ACHN (cell line): ENCODE measurements at regions not wholly inside any gene's neighbourhood (a gene's known extent, or its start where the extent isn't known, plus 50 kb on each side); places are given as distances from the start of the nearest gene placed in this dataset.

ENCODE experiments used
- DNase-seq: peaks from one replicate; pipeline ENCODE4 v3.0.0-alpha.2; 2015
- in situ Hi-C: cut with HindIII; loops from 2 replicates; pipeline ENCODE4 v1.10.0; 2017; ENCODE audit warnings: low sequenced_read_pairs, low pct_ligation_motif_present, low pct_unique_long_range_greater_than_20kb

DNA sequence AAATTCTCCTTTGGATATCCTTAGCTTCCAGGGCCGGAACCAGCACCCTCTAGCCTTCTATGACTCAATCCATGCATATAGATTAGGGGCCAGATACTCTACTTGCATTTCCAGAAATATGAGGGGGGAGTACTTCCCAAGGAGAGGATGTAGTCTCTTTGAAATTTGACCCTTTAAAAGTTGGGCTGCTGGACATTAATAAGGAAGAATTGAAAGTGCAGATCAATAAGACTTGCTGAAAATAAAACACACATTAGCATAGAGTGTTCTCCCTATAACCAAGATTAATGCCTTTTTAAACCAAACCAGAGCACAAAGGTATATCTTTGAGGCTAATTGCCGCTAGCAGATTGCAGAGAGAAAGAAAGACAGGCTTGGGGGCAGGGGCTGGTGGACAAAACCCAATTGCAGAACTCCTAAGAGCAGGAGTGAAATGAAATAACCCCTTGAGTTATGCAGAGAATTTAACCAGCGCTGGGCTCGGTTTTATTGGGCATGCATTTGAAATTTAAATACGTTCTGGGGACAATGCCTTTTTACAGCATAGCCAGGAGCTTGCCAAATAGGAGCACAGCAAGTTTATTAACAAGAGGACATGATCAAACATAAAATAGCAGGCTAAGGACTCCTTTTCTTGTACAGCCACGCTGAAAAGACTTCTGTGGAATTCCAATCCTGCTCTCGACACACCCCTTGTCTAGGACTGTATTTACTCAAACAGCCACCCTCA lies 108.2 kb upstream of the SALL4 start:
- in situ Hi-C loops = no loop called here
- no peak for DNase-seq

DNA sequence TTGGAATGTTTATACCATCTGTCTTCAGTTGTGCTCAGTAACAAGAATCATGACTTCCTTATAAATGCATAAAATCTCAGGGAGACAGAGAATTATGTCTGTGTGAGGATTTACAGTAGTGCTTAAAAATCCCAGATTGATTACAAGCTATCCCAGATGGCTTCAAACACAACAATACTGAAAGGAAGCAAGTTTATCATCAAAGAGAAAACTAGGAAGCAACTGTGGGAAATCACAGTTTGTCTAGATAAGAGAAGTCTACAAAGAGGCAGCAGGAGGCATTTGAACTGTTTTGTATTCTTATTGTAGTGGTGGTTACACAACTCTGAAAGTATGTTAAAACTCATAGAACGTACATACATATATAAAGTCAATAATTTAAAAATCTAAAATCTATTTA lies 104.4 kb upstream of the SALL4 start:
- DNase-seq = no peak
- in situ Hi-C loops = no loop called here

DNA sequence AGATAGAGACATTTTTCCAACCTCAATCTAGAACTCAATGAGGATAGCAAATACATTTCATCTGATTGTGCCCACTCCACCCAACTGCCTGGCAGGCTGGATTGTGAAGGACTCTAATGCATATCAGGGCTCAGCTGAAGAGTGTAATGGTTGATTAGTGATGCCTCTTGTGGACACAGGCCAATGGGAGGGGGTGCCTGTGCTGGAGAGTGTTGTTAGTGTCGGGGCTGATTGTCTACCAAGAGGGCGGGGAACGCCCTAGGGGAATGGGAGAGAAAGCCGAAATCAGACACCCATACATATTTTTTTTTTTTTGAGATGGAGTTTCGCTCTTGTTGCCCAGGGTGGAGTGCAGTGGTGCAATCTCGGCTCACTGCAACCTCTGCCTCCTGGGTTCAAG lies 103.7 kb upstream of the SALL4 start:
- in situ Hi-C loops = no loop called here
- DNase-seq = no peak

DNA sequence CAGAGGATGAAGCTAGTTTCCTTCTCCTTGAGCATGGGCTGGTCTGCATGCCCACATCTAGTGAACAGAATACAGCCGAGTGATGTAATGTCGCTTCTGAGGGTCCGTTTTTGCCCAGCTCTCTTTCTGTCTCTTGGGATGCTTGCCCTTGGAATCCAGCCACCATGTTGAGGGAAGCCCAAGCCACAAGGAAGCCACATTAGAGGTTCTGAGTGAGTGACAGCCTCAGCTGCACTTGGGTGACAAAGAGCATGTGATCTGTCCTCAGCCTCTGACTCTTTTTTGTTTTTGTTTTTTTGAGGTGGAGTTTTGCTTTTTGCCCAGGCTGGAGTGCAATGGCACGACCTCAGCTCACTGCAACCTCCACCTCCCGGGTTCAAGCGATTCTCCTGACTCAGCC lies 100.6 kb upstream of the SALL4 start:
- no peak for DNase-seq
- in situ Hi-C loops = no loop called here

DNA sequence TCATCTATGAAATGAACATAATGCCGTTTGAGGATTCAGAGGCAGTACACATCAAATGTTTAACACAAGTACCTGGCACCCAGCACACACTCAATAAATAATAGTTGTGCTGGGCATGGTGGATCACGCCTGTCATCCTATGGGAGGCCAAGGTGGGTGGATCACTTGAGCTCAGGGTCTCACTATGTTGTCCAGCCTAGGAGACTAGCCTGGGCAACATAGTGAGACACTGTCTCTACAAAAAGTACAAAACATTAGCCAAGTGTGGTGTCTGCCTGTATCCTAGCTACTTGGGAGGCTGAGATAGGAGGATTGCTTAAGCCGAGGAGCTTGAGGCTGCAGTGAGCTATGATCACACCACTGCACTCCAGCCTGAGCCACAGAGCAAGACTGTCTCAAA lies 98.1 kb upstream of the SALL4 start:
- DNase-seq = no peak
- in situ Hi-C loops = no loop called here

DNA sequence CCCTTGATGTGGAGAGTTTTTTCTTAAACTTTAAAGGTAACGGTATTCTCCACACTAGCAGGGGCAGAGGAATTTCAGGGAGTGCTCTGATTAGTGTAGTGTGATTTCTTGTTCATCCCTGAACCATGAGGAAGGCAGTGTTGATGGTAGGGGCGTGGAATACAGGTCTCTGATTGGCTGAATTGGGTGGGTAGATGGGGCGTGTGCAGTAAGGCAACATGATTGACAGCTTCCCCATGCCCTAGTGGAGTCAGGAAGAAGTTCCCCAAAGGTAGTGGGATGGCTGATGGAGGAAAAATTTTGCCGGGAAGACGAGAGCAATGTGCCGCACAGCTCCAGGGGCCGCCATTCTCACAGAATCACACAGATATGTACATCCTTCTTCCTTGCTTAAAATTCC lies 97.4 kb upstream of the SALL4 start:
- in situ Hi-C loops = no loop called here
- DNase-seq = no peak

DNA sequence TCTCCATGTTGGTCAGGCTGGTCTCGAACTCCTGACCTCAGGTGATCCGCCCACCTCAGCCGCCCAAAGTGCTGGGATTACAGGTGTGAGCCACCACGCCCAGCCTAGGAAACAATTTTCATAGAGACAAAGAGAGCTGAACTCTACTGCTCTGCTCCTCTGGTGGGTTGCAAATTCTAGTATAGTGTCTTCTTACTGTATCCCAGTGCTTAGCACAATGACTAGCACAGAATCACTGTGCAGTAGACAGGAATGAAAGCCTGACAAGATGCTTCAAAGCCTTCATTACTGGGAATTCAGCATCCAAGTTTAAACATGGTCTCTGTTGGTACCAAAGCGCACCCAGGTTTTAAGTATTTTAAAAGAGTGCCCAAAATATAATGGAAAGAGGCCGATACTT lies 96.5 kb upstream of the SALL4 start:
- in situ Hi-C loops = no loop called here
- DNase-seq = no peak

DNA sequence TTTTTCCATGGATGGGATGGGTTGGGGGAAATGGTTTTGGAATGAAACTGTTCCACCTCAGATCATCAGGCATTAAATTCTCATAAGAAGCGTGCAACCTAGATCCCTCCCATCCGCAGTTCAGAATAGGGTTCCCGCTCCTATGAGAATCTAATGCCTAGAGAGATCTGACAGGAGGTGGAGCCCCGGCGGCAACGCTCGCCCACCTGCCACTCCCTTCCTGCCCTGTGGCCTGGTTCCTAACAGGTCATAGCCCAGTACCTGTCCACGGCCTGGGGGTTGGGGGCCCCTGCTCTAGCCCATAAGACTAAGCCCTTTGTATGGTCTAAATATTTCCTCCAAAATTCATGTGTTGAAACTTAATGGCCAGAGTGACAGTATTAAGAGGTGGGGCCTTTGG lies 92.3 kb upstream of the SALL4 start:
- DNase-seq = no peak
- in situ Hi-C loops = no loop called here

DNA sequence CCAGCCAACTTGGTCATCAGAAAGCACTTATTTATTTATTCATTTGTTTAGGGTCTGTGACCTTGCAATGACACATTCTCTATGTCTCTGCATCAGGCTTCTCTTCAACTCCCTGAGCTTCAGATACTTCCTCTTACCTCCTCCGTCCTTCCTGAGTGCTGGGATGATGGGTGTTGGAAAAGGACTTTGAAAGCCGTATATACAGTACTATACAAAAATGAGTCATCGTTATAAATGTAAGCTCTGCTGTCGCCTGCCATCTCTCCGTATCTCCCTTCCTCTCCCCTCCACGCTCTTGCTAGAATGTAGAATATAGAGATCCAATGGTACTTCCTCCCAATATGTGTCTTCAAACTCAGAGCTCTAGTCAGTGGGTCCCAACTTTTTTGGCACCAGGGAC lies 91.9 kb upstream of the SALL4 start:
- in situ Hi-C loops = no loop called here
- no peak for DNase-seq

DNA sequence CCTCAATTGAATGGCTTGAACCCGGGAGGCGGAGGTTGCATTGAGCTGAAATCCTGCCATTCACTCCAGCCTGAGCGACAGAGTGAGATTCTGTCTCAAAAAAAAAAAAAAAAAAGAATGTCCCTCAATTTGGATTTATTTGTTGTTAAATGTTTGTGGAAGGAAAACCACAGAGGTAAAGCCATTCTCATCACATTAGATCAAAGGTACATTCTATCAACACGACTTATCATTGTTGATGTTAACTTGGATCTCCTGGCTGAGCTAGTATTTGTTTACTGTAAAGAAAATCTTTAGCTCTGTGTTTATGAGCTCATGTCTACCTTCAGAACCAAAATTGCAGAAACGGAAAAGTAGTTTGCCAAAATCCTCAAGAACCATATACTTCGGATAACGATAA lies 91.4 kb upstream of the SALL4 start:
- in situ Hi-C loops = no loop called here
- no peak for DNase-seq

DNA sequence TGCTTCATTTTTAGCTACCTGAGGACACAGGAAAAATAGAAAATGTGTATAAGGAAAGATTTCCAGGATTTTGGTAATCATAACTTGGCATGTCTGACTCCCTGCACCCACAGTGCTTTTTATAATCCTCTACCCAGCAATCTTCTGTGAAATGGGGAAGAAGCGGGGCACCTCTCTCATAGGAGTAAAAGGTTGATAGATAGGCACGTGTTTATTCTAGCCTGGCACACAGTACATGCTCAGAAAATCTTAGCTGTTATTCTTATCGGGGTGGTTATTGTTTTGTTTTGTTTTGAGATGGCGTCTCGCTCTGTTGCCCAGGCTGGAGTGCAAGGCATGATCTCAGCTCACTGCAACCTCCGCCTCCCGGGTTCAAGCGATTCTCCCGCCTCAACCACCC lies 87.7 kb upstream of the SALL4 start:
- in situ Hi-C loops = no loop called here

DNA sequence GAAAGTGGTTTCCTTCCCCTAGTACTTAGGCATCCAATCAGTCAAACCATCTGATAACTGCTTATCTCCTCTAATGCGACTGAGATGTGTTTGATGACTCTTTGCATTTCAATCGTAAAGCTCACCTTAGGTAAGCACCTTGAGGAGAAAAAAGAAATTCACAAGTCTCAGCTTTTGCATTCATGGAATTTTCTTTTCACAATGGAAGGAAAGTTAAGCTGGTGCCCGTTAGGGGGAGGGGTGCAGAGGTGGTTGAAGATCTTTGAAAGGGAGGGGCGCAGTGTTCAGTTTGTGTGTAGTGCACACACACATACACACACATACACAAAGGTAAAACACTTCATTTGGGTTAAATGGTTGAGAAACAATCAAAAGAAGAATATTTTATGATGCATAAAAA lies 87.1 kb upstream of the SALL4 start:
- in situ Hi-C loops = no loop called here
- DNase-seq = no peak

More for the DNA sequence above, 87.7 kb upstream of the SALL4 start:
- DNase-seq = no peak

DNA sequence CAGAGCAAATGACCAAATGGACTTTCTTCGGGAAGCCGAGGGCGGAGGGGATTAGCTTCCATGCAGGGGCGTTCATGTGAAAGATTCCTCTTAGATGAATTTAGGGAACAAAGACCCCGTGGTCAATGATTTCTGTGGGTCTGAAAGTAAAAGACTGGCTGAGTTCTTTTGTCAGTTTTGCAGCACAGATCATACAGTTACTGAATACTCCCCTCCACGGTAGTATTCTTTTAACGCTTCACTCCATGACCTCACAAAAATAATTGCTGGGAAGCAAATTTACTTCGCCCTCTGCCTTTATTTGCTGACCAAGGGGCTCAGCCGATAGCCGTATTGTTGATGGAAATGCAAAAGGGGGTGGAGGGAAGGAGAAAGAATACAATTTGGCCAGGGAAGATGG lies 86.0 kb upstream of the SALL4 start:
- in situ Hi-C loops = no loop called here

DNA sequence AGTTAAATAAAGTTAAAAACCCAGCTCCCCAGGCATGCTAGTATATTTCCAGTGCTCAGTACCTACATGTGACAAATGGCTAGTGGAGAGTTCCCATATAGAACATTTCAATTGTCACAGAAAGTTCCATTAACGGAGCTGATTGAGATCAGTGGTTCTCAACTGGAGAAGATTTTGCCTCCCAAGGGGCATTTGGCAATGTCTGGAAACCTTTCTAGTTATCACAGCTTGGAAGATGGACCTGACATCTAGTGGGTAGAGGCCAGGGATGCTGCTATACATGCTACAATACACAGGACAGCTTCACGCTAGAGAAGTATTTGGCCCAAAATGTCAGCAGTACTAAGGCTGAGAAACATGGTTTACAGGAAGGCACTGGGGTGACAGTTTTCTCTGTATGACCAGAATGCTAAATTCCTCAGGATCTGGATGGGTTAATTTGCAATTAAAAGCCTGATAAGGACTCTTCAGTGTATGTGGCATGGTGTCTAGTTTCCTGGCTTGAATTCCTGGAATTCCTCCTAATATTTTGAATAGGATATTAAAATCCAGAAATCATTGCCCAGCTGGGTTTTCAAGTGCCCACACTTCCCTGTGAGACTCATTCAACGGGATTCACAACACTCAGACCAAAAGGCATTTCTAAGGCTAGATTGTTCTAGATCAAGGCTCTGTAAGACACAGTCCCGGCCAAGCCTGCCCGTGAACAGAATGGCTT lies 84.7 kb upstream of the SALL4 start:
- DNase-seq = no peak
- in situ Hi-C loops = no loop called here

More for the DNA sequence above, 86.0 kb upstream of the SALL4 start:
- DNase-seq = no peak

DNA sequence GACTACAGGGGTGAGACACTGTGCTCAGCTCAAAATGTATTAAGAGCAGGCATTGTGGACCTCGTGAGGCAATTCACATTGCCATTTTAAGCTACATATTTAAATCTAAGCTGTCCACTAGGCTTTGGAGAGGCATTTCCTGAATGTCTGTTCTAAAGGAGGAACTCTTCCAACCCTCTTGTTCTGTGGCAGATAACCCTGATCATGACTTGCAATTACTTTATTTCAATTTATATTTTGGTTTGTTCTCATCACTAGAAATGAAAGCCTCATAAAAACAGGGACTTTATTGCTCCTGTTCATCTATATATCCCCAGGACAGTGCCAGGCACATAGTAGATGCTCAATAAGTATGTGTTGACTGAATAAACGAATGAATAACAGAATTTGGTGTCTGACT lies 84.0 kb upstream of the SALL4 start:
- no peak for DNase-seq
- in situ Hi-C loops = no loop called here

DNA sequence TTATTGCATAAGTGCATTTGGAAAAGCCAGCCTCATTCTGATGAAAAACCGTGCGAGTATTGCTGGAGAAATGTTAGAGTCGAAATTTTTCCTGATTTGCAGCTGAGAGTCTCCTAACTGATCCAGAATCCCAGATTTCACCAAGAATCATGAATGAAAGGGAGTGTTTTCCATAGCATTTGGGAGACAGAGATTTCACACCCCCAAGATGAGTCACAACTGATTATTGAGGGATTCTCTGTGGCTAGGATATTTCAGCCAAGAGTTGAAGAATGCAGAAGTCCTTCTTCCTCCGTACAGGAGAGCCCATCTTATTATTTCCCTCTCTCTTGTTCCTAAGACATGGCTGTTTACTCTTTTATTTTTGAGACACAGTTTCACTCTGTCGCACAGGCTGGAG lies 82.2 kb upstream of the SALL4 start:
- in situ Hi-C loops = no loop called here
- DNase-seq = no peak

DNA sequence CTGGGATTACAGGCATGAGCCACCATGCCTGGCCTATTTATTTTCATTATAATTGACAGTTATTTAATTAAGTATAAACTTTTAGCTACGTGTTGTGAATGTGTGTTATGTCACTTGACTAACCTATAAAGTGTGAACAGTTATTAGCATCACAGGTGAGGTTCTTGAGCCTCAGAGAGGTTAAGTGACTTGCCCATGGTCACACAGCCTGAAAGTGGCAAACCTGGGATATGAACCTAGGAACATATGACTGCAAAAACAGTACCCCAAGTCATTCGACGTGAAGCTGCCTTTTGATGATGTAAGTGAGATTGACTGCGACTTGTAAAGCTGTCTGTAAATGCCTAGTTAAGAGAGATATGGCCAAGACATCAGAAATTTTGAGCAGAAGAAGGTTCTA lies 77.9 kb upstream of the SALL4 start:
- in situ Hi-C loops = no loop called here
- DNase-seq = no peak

DNA sequence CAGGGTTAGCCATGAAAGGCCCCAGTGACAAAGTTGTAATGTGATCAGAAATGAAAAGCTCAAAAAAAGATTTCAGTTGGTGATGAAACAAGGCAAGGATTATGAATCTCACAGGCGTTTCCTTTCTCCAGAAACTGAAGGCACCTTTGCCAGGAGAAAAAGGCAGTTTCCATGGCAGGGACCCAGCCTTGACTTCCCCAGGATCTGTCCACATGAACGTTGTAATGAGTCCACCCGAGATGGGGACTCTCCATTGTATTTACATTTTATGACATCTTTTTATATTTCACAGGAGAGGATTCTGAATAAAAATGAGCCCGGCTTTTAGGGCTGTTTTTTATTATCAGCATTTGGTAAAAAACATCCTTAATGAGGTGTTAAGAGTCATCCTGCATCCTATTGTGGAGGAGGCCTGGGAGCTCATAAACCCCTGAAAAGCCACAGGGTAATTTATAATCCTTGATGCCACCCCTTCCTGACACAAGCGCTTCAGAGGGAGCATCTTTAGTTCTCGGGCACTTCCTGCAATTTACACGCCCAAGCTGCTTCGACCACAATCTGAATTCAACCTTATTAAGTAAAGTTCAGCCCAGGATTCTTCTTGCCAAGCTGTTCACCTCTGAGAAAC lies 74.1 kb upstream of the SALL4 start:
- no peak for DNase-seq
- in situ Hi-C loops = no loop called here

DNA sequence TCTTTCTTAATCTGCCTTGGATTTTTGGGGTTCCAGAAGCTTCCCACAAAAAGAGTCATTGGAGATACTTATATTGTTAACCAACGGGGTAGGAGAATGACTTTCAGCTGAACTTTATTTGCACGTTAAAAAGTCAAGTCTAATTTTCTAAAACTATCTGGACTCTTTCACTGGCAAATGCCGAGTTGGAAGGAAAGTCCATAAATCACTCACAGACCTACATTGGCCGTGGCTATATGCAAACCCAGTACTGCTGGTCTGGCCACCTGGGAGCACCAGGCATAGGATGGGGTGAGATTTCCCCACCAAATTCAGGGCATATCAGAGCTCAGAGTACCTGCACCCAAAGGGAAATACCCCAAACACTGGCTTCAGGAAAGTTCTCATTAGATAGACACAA lies 71.3 kb upstream of the SALL4 start:
- in situ Hi-C loops = no loop called here
- no peak for DNase-seq

DNA sequence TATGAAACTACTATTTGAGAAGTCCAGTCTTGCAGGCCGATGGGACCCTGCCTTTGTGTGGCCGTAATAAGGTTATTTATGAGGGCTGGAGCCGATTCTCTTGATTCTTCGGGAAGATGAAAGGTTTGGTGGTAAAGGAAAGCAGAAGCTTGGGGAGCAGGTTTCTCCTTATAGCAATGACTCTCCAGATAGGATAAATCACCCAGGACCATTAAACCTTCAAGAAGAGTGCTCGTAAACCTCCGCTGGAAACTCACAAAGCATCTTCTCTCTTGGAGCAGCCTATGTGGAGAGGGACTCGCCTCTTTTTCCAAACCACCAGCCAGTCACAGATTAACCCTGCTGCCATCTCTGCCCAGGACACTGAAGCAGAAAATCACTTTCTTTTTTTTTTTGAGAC lies 69.6 kb upstream of the SALL4 start:
- DNase-seq = no peak
- in situ Hi-C loops = no loop called here
